ENCODE measurements at regions not wholly inside any gene's neighbourhood (a gene's known extent, or its start where the extent isn't known, plus 50 kb on each side); places are given as distances from the start of the nearest gene placed in this dataset.

DNA sequence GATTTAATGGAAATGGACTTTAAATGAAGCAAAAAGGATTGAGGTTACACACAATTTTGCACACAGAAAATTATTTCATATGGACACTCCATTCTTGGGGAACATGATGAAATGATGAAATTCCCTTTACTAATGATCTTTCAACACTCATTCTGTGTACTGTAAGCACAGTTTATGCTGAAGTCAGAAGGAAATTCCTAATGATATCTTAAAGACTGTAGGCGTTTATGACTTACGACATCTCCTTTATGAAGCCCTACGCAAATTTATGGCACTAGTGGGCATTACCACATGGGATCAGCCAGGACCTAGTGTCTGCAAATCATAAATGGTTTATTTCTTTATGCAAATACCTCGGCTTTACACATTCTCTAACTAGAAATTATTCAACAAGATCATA is 97.9 kb upstream of the SOX5 start:
- no peak for DNase-seq (ENCODE audit: low read depth in 2 of 2)

DNA sequence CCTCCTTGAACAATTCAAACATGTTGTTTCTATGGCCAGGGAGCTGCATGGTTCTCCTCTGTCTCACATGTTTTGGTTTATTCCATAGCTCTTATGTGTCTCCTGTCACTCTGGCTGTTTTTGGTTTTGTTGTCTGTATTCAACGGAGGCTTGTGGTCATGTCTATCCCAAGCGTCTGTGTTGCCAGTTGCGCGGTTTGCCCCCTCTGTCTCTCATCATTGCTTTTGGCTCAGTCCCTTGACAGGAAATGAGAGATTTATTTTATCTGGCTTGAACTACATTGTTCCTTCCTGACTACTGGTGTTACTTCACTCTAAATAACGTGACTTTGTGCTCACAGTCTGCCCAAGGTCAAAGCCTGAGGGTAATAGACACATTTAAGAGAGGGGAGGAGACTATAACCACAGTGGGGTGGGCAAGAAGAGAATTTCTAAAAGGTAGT is 96.4 kb upstream of the SOX5 start:
- no peak for DNase-seq (ENCODE audit: low read depth in 2 of 2)

DNA sequence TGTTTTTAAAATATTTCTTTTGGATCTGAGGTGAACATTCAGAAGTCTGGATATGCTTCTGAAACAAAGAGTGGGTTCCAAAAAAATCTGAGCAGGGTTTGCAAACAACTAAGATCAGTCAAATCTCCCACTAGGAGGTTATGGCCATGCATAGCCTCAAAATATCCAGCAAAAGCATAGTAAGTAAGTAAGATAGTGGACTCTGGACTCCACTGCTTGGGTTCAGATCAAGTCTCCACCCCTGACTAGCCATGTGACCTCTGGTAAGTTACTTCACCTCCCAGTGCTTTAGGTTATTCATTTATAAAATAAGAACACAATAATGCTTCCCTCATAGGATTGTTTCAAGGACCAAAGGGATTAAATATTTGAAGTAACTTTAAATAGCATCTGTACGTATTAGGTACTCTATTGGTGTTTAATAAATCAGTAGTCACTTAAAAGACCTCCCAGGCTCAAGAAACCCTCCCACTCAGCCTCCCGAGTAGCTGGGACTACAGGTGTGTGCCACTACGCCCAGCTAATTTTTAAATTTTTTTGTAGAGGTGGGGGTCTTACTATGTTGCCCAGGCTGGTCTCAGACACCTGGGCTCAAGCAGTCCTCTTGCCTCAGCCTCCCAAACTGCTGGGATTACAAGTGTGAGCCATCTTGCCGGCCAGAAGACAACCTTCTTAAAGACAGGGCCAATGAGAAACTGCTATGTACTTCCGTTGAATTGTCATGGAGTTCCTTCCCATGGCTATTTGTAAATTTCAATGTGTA is 95.7 kb upstream of the SOX5 start:
- no peak for DNase-seq (ENCODE audit: low read depth in 2 of 2)

DNA sequence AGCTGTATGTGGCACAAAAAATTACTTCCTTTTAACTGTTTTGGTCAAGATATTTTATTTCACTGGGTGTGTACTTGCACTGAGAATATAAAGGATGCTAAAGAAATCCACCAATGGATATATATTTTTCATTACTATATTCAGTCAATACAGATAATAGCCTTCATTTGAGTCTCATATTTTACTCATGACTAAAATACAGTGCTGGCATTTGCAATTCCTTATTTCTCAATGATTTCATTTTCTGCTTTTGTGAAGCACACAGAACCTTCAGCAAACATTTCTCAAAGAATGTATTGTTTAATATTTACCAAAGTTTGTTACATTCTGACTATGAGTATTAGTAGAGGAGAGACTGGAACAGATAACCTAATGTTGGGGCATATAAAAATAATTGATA is 93.2 kb upstream of the SOX5 start:
- no peak for DNase-seq (ENCODE audit: low read depth in 2 of 2)

DNA sequence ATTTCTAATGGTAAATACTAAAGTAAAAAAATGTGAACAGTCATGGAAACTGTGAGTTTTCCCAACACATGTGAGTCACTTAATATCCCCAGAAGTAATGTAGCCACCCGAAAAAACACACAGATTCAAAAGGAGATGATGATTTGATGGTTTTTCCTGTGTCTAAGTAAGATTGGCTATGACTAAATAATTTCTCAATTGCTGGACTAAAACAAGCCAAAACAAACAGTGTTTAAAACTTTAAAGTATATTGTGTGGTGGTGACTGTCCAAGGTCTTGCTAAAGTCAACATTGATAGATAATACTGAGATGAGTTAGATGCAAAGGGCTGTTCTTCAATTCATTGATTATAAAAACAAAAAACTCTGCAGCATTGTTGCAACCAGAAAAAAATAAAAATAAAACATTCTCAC is 89.6 kb upstream of the SOX5 start:
- DNase-seq (ENCODE audit: low read depth in 2 of 2) = no peak

DNA sequence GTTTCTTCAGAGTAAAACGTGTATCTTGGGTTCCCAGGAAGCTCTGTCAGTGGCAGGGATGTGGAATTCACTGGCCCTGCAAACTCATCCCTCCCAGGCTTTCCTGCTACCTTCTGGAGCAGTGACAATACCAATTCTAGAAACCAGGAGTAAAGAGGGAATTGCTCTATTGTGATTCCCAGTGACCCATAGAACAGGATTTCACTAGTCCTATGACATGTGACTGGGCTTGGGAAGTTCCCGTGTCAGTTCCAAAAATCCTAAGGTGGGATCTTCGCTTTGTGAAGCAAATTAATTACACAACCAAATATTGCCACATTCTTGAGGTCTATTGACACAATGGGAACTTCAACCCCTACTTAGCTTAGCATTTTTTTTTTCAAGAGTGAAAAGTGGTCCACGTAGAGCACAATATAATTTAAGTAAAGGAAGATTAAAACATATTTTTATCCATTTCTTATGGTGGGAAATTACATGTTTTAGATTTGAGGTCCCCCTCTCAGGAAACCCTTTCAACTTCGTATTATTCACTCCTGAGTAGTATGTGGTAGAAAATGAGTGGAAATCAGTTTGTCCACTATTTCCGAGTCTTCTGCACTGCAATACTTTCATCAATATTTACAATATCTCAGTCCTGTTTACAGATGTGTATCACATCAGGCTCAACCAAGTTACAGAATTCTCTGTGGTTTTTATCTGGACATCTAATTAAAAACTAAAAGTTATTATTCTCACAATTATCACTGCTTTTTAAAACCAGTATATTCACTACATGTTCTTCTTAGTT is 88.9 kb upstream of the SOX5 start:
- DNase-seq (ENCODE audit: low read depth in 2 of 2) = no peak

DNA sequence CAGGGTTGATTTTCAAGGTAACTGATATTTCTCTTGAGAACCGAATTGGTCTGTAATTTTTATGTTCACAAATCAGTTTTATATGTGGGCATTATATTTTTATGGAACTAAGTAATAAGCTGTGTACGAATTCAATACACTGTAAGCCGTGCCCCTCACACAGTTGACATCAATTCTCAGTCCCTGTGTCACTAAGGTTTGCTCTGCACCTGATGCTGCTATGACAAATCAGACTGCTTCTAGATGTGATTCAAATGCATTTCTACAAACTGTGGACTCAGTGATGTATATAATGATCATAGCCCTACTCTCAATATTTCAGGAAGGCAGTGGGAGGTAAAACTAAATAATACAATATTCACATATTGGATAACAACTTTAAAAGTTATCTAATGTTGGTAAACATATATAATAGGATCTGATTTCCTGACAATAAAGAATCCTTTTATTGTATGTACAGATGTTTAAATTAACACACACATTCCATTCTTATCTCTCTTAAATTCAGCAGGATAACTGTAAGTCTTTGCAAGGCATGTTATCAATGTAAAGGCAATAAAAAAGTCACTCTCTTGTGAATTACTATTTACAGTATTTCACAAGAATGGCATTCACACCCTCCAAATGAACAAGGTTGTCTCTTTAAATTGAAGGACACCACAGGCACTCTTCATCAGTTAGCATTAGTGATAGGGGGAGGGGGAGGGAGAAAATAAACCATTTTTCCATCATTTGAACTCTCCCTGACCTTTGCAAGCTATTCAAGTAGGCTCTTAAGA is 87.2 kb upstream of the SOX5 start:
- no peak for DNase-seq (ENCODE audit: low read depth in 2 of 2)

DNA sequence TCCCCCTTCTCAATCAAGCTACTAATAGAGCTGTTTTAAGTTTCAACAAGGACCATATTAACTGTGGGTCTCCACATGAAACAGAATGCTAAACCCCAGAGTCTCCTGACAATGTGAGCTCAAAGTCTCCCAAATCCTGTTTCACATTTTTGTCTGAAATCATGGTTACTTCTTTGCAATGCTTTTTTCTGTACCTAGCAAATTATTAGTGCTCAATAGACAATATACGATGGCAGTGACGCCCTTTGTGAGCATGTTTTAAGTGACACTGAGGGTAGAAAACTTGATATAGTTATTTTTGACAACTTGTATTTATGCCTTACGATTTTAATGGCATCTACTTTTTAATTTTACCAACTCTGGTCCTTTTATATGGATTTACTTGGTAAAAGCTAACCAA is 85.4 kb upstream of the SOX5 start:
- DNase-seq (ENCODE audit: low read depth in 2 of 2) = no peak

DNA sequence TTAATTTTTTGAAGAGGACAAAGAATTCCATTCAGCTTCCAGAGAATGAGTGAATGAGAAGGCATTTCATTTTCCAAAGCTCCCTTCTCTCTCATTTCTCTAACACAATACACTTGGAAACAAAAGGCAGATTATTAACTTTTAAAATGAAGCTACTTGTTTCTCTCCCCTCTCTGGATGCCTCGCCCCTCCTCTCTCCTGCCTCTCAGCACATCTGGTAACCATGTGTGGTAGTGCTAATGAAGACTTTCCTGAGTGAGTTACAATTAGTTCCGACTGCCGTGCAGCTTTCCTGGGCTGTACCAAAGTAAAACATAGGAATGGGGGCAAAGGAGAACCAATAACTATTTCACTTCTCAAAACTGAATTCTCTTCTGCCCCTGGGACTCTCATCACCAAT is 84.7 kb upstream of the SOX5 start:
- no peak for DNase-seq (ENCODE audit: low read depth in 2 of 2)

DNA sequence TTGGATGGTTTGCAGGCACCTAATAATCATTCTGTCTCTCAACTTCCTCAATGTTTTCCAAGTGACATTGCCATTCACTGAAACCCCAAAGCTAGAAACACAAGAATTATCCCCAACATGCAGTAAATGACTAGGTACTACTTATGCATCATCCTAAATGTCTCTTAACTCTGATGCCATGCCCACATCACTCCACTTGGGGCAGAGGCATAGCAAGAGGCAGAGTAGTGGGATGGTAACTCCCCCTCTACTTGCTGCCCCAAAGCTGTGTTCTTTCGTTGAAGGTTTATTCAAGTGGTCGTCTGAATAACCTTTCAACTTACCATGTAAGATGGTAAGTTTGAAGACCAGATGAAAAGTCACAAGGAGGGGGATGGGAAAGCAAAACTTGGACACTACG is 77.9 kb upstream of the SOX5 start:
- DNase-seq (ENCODE audit: low read depth in 2 of 2) = no peak

DNA sequence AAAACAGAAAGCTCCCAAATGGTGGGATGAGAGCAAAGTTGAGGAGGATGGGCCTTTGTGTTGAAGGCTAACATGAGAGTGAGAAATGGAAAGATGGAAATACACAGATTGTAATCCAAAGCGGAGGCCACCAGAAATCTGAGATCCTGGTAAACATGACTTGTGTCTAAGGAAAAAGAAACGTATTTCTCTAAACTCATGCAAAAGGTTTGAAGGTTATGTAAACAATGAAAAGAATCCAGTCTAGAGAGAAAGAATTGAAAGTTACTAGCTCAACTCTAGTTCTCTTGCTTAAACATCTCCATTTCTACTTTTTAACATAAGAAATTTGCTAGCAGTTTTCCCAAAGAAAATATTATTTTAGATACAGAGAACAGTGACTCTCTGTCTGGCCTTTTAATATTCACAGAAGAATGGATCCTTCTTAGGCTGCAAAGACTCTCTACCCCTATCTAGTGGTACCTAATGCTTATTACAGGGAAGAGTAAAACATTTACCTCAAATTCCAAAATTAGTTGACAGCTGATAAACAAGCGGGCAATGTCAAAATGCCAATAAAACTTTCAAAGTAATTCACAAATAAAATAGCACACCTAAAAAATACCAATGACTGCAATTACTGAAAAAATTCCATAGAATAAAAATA is 75.8 kb upstream of the SOX5 start:
- no peak for DNase-seq (ENCODE audit: low read depth in 2 of 2)

DNA sequence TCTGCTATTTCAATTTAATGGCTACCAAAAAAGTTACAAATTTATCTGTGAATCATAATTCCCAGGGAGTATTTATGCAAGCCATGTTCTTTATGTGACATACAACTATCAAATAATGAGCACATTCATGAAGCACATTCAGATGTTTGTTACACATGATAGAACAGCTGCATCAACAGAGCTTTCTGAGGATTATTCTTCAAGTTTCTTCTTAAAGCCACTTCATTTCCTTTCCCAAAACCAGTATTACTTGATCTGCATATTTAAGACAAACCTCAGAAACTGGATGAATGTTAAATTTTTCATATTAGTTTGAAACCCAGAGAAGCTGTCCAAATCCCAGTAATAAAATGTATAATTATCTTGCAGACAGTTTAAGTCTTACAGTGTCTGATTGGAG is 73.6 kb upstream of the SOX5 start:
- no peak for DNase-seq (ENCODE audit: low read depth in 2 of 2)

DNA sequence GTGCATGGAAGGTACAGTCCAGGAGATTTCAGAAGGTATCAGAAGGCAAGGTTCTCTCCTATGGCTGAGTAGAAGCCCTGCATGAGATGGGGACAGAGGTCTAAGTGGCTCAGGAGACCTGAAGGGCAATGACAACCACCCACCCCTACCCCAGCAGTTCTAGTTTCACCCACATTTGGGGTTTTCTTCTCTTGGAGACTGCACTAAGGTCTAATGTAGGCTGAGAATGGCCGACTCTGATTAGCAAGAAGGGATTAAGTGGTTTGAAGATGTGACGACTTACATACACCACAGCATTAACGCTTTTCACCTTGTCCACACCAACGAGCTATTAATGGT is 71.7 kb upstream of the SOX5 start:
- DNase-seq (ENCODE audit: low read depth in 2 of 2) = no peak

DNA sequence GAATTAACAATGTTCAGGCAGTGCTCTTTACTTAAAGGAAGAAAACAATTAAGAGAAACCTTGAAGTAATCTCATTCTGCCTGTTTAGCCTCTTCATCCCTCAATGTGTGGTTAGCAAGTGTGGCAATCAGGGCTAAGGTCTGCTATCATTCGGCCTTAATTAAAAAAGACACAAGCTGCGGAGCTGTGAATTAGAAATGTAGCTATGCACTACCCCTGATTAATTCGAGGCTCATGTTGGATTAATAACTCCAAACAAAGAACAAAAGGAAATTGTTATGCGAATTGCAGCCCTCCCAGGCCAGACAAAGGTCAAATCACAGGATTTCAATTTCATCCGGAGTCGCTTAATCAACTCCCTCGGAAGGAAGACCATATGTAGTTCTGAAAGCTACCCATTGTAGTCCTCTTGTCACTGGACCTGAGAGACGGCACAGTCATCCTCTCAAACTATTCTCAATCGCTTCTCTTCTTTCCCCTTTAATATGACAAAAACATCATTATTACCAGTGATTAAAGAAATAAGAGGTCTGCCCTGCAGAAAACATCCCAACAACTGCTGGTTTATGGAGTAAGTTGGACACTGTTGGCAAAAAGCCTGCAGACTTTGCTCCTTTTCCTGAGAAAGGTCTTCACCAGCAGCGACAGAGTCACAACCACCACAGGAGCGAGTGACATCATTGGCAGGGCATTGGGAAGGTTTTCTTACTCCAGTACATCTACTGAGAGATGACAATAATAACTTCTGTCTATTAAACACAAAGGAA is 71.1 kb upstream of the SOX5 start:
- no peak for DNase-seq (ENCODE audit: low read depth in 2 of 2)

DNA sequence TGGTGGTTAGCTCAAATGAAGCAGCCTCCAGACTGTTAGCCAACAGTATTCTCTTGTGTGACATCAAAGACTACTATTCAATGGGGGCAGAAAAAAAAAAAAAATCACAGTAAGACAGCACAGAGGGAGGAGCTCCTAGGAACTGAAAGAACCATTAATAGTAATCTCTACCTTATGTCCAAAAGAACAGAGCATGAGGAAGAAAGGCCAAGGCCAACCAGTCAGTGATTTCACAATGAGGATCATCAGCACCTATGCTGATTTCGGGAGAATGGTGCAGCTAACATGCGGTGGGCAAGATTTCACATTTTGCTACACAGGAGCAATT is 66.3 kb upstream of the SOX5 start:
- no peak for DNase-seq (ENCODE audit: low read depth in 2 of 2)

DNA sequence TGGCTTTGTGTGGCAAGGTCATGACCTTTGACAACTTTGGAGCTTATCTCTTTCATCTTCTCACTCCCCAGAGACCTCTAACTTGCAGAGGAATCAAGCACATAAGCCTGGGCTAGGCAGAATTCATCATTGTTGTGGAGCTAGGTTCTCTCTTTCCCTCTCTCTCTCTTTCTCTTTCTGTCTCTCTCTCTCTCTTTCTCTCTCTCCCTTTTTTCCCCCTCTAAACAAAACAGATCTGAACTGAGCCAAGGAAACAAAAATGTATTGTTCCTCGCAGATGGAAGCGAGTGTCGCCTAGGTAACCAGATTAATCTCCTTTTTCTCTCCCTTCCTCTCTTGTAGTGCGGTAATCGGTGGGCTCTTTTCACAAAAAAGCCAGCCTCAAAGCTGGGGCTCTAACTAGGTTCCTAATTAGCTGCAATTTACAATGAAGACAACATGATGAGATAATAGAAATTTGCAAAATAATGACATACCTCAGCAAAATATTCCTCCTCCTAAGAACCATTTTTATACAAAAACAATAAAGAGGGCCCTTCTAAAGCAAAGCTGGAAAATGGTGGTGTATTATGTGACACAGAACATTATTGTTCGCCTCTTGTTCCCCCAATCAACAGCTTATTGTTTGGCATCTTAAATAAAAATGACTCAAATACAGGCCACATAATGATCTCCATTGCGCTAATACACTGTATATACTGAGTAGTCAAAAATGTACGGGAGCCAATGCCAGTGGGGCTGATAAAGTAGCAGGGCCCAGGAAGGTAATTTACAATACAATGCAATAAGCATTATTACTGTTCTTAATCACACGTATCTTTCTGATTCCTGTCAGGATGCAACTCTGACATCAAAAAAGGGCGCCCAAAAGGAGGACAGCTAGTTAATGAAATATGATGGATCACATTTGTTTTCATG is 65.7 kb upstream of the SOX5 start:
- no peak for DNase-seq (ENCODE audit: low read depth in 2 of 2)

DNA sequence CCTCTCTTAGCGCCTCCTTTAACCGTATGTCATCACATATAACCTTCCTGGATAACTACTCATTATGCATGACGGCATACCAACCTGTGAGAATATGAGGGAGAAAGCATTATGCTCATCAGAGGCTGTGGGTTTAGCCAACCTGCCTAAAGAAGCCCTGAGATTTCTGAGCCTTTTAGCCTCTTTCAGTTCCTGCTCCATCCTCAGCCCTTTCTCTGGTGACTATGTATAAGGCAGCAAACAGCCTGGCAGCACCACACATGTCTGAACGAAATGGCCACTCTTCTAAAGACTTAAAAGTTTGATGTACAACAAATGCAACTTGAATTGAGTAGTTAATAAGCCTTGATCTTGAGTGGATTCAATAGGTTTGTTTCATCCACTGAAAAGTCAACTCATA is 64.8 kb upstream of the SOX5 start:
- no peak for DNase-seq (ENCODE audit: low read depth in 2 of 2)

DNA sequence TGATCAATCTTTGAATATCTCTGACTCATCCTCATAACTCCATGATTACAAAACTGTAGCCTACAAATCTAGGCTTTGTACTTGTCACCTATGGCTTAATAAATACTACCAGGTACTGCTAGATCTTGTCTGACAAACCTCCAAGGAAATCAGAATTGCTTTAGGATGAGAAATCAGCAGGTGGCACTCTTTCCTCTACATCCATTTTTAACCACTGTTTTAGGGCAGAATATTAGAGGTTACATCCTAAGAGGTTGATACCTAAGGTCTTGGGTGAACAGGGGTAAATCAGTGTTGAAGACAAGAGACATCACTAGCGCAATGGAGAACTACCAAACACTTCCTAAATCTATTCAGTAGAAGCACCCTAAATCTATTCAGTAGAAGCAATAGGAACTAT is 63.1 kb upstream of the SOX5 start:
- DNase-seq (ENCODE audit: low read depth in 2 of 2) = no peak

DNA sequence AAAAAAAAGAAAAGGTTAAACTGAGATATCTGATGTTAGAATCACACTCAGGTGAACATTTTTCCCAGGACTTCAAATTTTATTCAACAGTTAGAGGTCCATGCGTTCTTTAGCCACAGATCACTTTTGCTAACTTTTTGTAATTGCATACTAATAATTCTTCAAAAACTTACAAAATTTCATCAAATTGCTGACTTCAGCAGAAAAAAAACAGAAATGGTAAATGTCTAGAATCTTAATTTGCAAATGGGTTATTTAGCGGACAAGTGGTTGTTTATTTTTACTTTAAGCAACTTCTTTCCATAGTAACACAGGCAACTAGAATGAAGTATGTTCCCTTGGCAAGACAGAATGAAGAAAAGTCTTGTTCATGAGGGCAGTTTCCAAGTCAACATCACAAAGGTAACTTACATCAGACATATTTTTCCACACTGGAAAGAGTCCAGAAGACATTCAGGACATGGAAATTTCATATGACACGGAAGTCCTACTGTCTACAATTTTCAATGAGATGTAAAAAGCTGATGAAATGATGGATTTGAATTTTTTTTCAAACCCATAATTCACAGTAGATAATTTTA is 62.5 kb upstream of the SOX5 start:
- DNase-seq (ENCODE audit: low read depth in 2 of 2) = no peak

DNA sequence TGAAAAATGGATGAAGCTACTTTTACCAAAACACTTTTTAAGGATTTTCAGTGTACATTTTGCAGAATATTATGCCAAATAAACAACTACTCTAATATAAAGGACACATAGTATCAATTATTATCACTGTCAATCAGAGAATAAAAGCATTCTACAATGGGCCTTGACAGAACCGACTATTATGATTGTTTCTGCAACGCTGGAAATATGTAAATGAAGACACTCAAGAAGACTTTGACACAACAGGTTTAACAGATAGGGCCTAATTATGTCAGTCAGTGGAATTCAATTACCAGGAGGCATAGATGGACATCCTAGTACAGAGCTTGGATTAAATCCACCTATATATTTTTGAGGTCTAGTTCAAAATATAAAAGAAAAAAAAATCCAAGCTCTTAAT is 58.7 kb upstream of the SOX5 start:
- no peak for DNase-seq (ENCODE audit: low read depth in 2 of 2)
